GM18502 (cell line): ENCODE measurements at regions not wholly inside any gene's neighbourhood (a gene's known extent, or its start where the extent isn't known, plus 50 kb on each side); places are given as distances from the start of the nearest gene placed in this dataset.

Source experiments
- ATAC-seq: cut with Tn5 transposase; IDR thresholded peaks from one replicate; pipeline ENCODE4 v1.9.1; 2021; ENCODE audit warnings: mild to moderate bottlenecking; ENCODE audit not compliant: unreplicated experiment, poor library complexity

DNA sequence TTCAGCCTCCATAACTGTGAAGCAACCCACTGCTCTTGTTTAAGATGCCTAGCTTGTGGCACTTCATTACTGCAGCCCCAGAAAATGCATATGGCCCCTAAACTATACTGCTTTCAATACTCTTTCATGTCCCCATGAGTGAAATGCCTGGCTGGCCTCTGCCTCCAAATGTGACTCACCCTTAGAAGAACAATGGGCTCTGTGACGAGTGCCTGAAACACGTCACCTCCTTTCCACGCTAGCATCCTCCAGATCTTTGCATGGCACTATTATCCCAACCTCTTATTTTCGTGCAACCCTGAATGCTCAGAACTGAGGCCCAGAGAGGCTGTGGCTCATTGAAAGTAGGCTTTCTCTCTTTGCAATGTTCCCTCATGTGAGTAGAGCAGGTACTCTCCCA, 233.1 kb downstream of the CBLN1 start:
- no peak for ATAC-seq

DNA sequence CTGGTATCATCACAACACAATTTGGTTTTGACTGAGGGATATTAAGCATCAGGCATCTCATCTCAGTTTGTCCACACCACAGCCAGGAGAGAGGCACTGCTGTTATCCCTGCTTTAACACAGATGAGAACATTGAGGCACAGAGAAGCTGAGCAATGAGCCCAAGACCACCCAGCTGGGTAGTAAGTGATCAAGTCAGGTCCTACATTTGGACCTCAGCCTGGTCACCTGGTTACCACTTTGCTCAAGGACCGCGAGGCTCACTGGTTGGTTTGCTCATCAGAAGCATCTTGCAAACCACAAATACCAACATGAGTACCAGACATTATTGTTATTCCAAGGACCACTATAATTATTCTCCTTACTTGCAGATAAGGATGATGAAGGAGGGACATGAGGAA, 245.5 kb downstream of the CBLN1 start:
- ATAC-seq: no peak

DNA sequence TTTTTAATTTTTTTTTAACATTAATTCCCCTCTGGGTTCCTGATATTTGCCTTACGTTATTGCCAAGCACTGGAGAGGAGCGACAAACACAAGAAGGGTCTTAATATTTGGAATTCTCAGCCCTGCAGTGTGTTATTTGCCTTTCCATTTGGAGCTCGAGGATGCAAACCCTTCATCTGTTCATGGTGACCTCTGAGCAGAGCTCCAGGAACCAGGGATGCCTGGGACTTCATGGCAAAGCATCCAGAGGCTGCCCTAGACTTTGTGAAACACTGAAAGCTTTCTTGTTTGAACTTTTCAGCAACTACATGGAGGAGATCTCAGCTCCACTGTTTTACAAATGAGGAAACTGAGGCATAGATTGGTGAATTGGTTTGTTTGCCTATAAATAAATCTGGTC, 254.2 kb downstream of the CBLN1 start:
- no peak for ATAC-seq

DNA sequence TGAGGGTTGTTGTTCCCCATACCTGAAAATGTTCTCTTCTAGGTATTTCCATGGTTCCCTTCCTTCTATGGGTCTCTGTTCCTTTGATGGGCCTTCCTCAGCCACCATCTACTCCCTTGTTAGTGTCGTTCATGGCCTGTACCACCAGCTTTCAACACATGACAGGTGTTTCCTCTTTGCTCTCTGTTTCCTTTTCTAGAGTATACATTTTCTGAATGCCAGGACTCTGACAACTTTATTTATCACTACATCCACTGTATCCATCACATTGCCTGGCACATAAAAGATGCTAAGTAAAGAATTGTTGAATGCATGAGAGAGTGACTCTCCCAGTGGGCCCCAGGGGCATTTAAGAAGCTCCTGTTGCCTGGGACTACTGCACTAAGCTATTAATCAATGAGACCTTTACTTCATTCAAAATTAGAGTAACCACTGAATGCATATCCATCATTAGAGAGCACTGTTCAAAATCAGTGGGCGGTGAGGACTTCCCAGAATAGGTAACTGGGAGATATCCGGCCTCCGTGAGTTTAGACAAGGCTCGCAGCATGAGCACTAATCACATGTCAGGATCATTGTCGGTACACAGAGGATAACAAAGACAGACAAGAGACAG, 255.0 kb downstream of the CBLN1 start:
- no peak for ATAC-seq

DNA sequence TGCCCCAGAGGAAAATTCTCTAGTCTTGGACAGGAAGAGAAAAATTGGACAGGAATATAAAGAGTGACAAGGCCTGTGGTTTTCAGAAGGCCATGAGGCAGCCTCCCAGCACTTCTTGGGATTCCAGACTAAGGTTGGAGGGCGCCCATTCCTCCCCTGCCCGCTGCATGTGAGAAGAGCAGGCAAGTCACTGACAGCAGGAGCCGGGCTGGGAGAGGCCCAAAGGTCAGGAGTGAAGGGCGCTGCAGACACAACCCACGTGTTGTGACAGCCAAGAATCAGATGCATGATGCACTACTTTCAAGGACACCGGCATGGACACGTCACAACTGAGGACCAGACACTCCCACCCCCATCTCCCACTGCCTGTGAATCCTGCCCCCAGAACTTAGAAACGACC, 256.7 kb downstream of the CBLN1 start:
- no peak for ATAC-seq

DNA sequence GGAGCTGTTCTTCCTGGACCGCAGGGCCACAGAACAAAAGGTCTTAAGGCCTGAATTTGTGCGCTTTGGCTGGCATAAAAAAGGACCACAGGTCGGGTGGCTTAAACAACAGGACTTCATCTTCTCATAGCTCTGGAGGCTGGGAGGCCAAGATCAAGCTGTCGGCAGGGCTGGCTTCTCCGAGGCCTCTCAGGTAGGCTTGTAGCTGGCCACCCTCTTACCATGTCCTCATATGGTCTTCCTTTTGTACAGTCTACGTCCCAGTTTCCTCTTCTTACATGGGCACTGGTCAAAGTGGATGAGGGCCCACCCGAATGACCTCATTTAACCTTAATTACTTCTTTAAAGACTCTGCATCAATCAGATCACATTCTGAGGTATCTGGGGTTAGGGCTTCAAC, 257.6 kb downstream of the CBLN1 start:
- no peak for ATAC-seq

DNA sequence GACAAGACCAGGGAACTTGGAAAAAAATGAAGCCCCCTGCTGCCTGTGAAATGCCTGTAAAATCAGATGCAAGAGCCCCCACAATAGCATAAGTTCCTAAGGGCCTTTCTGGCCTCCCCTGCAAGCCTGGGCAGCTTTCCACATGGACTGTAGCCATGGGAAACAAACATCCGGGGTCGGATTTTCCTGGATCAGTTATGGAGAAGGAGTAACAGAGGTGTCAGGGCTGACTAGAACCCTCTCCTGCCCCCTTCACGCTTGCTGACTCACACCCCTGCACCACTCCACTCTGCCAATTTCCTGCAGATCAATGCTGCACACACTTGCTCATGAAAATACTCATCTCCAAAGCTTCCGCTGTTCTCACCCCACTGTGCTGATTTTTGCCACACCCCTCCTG, 258.6 kb downstream of the CBLN1 start:
- no peak for ATAC-seq

DNA sequence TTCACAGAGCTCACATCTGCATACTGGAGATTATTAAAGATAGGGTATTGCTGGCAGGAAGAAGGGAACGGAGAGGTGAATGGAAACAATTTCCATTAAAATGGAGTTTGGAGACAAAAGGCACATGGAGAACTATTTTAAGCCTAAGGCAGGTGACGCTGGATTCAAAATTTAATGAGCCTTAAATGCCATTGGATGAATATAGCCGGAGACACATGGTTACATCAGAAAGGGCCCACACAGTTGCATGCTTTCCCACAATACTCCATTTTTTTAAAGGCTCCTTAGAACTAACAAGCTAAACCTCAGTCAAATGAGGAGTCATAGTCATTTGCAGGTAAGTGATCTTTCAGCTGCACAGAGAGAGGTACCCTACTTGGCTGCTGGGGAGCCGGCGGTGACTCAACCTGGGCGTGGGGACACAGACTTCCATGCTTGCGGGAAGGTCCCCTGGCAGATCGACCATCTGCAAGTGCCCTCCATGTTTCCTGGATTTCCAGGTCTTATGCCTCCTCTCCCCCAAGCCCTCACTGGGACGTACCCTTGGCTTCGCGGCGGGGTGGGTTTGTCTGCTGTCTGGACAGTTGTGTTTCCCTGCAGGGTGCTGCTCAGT, 259.2 kb downstream of the CBLN1 start:
- ATAC-seq: no peak

DNA sequence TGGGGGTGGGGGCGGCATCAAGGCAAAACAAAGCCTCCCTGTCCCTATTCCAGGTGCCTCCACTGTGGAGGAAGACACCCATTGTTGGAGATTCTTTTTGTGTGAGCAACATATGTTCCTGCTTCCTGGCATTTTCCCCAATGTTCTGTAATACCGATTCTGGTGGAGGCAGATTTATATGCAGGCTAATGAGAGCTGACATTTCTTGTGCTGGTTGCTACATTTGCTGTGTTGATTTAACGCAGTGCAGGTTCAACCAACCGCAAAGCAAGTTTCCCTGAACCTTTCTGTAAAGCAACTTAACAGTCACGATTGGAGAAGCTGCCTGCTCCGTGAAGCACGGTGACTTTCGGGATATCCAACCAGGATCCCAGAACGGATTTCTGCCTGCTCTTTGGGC, 260.5 kb downstream of the CBLN1 start:
- ATAC-seq: no peak

DNA sequence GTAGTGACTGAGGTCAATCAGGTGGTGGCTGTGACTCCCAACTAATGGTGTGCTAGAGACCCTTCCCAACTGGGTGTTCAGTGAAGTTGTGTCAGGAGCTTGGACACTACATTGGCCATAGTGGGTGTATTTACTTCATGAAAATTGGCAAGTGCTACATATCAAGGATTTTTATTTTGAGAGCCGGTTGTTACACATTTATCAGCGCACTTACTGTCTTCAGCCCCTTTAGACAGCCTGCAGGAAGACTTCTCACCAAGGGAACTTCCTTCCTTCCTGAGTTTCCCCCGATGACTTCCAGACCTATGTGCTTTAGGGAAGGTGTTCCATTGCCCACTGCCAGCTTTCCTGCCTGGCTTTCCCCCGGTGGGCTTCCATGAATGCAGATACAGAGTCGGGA, 261.2 kb downstream of the CBLN1 start:
- ATAC-seq: no peak

DNA sequence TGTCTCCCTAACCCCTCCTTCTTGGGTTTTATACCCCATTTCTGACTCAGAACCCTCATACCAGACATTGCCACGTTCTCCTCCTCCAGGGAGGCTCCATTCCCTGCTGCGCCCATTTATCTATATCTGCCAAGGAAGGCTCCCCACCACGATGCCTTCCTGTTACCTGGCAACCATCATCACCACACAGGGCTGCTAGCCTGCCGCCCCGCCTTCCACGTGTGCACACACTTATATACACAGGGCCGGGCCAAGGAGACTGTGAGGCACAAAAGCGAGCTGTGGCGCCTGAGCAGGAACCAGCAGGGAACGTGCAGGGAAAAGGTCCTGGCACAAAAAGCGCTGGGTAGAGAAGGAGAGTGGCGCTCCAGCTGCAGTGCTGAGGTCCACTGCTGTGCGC, 261.8 kb downstream of the CBLN1 start:
- ATAC-seq: no peak

DNA sequence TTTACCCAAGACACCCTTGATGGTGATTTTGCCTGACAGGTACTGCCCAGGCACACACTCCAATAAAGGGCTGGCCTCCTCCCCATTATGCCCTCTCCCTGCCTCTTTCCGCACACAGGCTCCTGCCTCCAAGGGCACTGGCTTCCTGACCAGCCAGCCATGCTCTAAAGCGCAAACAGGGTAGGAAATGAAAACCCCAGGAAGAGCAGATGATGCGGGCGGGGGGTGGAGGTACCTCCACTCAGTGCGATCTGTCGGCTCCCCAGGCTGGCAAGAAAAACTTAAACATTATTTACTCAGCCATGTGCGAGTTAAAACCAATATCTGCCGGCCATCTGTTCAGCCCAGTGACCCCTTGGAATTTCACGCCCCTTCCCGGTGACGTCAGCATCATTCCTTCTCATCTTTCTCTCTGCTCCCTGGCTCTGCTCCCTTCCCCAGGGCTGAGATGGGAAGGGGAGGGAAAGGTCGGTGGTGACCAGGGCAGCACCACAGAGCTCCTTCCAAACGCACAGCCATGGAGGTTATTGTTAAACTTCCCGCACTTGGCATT, 262.5 kb downstream of the CBLN1 start:
- no peak for ATAC-seq

DNA sequence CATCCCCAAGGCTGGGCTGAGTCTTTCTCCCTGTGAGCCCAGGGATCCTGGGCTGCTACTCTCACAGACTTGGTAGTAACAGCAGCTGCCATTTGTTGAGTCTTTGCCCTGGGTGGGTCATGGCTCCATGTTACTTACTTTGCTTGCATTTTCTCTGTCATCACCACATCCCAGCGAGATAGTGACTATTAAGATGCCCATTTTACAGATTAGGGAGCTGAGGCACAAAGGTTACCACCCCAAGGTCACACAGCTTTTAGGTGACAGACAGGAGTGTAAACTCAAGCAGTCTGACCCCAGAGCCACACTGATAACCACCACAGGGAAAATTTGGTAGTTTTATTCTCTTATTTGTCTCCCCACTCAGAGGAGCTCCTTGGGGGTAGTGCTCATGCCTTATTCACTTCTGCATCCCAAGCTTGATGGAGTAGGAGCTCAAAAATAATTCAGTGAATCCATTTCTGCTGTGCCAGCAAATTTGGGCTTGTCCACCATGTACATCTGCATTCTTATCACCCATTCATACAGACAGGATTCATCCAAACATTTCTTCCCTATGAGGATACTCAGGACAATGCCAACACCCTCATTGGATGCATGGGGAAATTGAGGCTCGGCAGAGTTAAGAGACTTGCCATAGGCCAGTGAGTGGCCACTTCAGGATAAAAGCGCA, 263.2 kb downstream of the CBLN1 start:
- no peak for ATAC-seq

DNA sequence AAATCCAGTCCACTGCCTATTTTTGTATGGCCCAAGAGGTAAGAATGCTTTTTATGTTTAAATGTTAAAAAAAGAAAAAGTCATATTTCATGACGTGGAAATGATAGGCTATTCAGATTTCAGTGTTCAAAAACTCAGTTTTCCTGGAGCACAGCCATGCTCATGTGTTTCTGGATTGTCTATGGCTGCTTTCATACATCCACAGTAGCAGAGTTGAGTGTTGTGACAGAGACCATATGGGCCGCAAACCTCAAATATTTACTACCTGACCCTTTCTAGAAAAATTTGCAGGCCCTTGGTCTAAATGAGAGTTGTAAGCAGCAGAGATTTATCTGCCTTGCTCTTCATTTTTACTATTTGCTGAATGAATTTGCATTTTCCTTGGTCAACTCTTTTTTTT, 264.1 kb downstream of the CBLN1 start:
- ATAC-seq: no peak

DNA sequence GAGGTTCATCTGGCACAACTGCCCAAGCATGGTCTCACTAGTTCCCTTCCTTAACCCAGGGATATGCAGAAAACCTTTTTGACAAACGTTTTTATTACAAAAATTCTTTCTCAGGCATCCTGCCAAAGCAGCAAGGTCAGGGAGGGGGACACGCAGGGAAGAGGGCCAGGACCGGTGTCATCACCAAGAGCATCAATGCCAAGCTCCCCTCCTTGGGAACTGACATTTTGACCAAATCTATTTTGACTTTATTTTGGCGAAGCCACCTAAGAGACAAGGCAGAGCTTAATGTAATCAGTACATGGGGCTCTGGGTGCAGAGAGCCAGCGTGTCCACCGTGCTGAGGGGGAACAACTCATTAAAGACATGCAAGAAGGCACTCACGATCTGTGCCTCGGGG, 265.2 kb downstream of the CBLN1 start:
- no peak for ATAC-seq

DNA sequence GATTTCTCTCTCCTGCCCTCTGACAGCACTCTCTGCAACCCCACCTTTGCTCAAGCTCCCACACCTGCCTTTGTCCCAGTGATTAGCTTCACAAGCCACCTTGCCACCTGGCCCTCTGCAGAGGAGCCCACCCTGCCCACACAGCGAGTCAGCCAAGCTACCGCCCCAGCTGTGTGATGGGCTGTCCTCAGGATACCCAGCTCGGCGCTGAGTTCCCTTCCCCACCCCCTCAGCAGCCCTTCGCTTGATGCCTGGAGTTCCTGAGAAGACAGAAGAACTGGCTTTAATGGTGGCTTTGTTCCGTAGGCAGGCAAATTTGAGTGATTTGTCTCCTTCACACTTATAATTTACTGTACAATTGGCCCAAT, 266.4 kb downstream of the CBLN1 start:
- ATAC-seq: no peak

DNA sequence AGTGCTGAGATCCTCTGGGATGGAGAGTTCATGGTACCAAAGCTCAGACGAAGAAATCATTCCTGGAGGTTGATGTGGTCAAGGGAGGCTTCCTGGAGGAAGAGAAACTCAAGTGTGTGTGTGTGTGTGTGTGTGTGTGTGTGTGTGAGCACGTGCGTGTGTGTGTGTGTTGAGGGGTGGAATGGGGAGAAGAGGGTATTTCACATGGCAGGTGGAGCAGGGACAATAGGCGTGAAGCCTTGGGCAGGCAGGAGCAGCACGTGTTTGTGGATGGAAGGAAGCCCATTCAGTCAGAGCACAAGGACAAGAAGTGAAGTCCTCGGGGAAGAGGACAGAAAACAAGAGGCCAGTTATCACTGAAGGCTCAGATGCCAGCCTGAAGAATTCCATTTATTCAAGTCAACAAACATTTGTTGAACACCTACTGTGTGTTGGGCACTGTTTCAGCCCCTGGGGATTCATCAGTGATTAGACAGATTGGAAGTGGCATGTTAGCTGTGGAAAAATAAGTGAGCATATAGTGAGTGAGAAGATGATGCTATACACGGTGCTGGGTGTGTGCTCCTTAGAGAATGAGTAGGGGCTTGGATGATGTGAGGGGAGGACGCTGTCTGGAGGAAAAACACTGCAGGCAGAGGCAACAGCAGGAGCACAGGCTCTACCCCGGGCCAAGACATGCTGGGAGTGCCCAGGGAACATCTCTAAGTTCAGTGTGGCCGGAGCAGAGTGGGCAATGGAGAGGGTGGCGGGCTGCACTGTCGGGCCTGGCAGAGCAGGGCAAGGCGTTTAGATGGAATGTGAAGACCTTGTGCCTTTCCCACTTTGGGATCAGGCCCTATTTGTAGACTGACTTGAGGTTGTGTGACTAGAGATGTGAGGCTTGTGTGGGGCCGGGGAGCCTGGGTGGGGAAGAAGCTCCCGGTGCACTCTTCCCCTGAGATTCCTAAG, 267.1 kb downstream of the CBLN1 start:
- ATAC-seq: no peak

DNA sequence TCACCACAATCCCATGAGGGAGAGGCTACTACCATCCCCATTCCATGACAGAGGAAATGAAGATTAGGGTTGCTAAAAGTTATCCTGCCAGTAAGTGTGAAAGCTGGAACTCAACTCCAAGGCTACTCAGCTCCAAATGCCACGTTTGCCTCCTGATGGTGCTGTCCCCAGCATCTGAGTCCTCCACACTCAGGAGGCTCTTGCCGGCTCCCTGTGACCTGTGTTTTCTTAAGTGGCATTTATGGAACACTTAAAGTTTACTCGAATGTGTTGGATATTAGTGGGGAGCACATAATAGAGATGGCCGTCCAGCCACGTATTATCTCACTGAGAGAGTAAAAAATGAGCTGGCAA, 267.9 kb downstream of the CBLN1 start:
- no peak for ATAC-seq

DNA sequence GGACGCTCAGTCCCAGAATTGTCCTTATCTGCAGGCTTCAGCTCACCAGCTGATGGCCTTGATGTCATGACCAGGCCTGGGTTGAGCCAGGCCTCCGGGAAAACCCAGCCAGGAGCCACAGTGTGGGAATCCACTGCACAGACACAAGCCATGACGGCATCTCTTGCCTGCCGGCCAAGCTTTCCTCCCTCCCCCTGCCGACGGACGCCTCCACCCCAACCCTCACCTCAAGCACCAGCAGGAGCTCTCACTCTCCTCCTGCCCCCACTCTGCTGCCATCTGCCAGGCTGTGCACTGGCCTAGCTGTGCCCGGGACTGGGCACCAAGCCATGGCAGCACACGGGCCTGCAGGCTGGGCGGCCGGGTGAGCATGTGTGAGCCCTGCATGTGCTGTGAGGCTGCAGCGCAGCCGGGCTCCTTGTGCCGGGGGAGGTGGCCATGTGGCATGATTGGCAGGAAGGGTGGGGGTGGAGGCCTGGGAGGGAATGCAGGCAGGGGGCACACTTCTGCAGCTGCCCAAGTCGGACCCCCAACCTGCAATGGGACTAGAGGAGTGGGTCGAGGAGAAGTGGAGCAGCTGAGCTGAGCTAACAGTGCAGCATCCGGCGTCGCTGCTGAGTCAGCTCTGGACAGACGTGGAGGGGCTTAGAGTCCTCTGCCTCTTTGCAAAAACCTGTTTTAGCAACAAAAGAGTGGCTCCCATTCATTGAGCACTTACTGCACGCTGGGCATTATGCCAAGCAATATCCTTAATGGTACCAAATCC, 268.5 kb downstream of the CBLN1 start:
- no peak for ATAC-seq

DNA sequence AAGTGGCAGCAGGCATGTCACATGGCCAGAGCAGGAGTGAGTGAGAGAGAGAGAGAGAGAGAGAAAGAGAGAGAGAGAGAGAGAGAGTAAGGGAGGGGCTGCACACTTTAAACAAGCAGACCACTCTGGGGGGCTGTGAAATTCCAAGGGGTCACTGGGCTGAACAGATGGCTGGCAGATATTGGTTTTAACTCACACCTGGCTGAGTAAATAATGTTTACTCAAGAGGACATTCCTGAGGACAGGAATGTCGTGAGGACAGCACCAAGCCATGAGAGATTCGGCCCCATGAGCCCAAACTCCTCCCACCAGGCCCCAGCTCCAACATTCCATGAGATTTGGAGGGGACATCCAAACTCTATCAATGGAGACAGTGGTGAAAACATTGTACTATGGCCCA, 269.7 kb downstream of the CBLN1 start:
- ATAC-seq: no peak
